ENCODE measurements at regions not wholly inside any gene's neighbourhood (a gene's known extent, or its start where the extent isn't known, plus 50 kb on each side); places are given as distances from the start of the nearest gene placed in this dataset.

- no peaks in the 10 kb centered on the region for H3K4me1 Mint-ChIP-seq (ENCODE audit: unreplicated experiment)
- no peak overlapping the region for H3K27ac Mint-ChIP-seq (ENCODE audit: unreplicated experiment)
- H3K4me3 Mint-ChIP-seq (ENCODE audit: unreplicated experiment): no peak overlapping the region
- no peaks in the 10 kb centered on the region for H3K36me3 Mint-ChIP-seq (ENCODE audit: low read depth, unreplicated experiment)
- H3K27me3 Mint-ChIP-seq (ENCODE audit: unreplicated experiment): peaks cover 3% of the 10 kb centered on the region
- no peaks in the 10 kb centered on the region for H3K9me3 Mint-ChIP-seq (ENCODE audit: unreplicated experiment)
- DNase-seq (ENCODE audit: low spot score): no peak
- no peak for TF ChIP-seq CTCF (IDR thresholded peaks at IDR 0.05; ENCODE audit: unreplicated experiment)
Observed at GRCh38 chr7:25575634-25576033, 347.3 kb upstream of the NPVF start.

GRCh38 chr7:25578991-25579777 is 350.9 kb upstream of the NPVF start:
- no peak for DNase-seq (ENCODE audit: low spot score)
- no peak for TF ChIP-seq CTCF (IDR thresholded peaks at IDR 0.05; ENCODE audit: unreplicated experiment)
- no peaks in the 10 kb centered on the region for H3K36me3 Mint-ChIP-seq (ENCODE audit: low read depth, unreplicated experiment)
- H3K27ac Mint-ChIP-seq (ENCODE audit: unreplicated experiment): no peak overlapping the region
- no peaks in the 10 kb centered on the region for H3K9me3 Mint-ChIP-seq (ENCODE audit: unreplicated experiment)
- no peaks in the 10 kb centered on the region for H3K4me1 Mint-ChIP-seq (ENCODE audit: unreplicated experiment)
- no peak overlapping the region for H3K4me3 Mint-ChIP-seq (ENCODE audit: unreplicated experiment)
- peaks cover 3% of the 10 kb centered on the region for H3K27me3 Mint-ChIP-seq (ENCODE audit: unreplicated experiment)

GRCh38 chr7:25579778-25580075 is 351.4 kb upstream of the NPVF start:
- H3K4me3 Mint-ChIP-seq (ENCODE audit: unreplicated experiment): no peak overlapping the region
- H3K27me3 Mint-ChIP-seq (ENCODE audit: unreplicated experiment): peaks cover 3% of the 10 kb centered on the region
- H3K27ac Mint-ChIP-seq (ENCODE audit: unreplicated experiment): no peak overlapping the region
- no peak for DNase-seq (ENCODE audit: low spot score)
- TF ChIP-seq CTCF (IDR thresholded peaks at IDR 0.05; ENCODE audit: unreplicated experiment): no peak
- no peaks in the 10 kb centered on the region for H3K36me3 Mint-ChIP-seq (ENCODE audit: low read depth, unreplicated experiment)
- H3K9me3 Mint-ChIP-seq (ENCODE audit: unreplicated experiment): no peaks in the 10 kb centered on the region
- no peaks in the 10 kb centered on the region for H3K4me1 Mint-ChIP-seq (ENCODE audit: unreplicated experiment)

- TF ChIP-seq CTCF (IDR thresholded peaks at IDR 0.05; ENCODE audit: unreplicated experiment): no peak
- H3K9me3 Mint-ChIP-seq (ENCODE audit: unreplicated experiment): no peaks in the 10 kb centered on the region
- DNase-seq (ENCODE audit: low spot score): no peak
- H3K4me3 Mint-ChIP-seq (ENCODE audit: unreplicated experiment): no peak overlapping the region
- no peaks in the 10 kb centered on the region for H3K36me3 Mint-ChIP-seq (ENCODE audit: low read depth, unreplicated experiment)
- peaks cover 3% of the 10 kb centered on the region for H3K27me3 Mint-ChIP-seq (ENCODE audit: unreplicated experiment)
- no peaks in the 10 kb centered on the region for H3K4me1 Mint-ChIP-seq (ENCODE audit: unreplicated experiment)
- no peak overlapping the region for H3K27ac Mint-ChIP-seq (ENCODE audit: unreplicated experiment)
Observed at GRCh38 chr7:25580141-25580540, 351.9 kb upstream of the NPVF start.

GRCh38 chr7:25583621-25584020 is 355.3 kb upstream of the NPVF start:
- Mint-ChIP-seq H3K36me3 (ENCODE audit: low read depth, unreplicated experiment) (no peaks in the 10 kb centered on the region), H3K4me1 (ENCODE audit: unreplicated experiment) (no peaks in the 10 kb centered on the region), H3K9me3 (ENCODE audit: unreplicated experiment) (no peaks in the 10 kb centered on the region), H3K27me3 (ENCODE audit: unreplicated experiment) (no peaks in the 10 kb centered on the region), H3K27ac (ENCODE audit: unreplicated experiment) (no peak overlapping the region), H3K4me3 (ENCODE audit: unreplicated experiment) (no peak overlapping the region)
- no peak for TF ChIP-seq CTCF (IDR thresholded peaks at IDR 0.05; ENCODE audit: unreplicated experiment)
- DNase-seq (ENCODE audit: low spot score): no peak
